ENCODE measurements at regions not wholly inside any gene's neighbourhood (a gene's known extent, or its start where the extent isn't known, plus 50 kb on each side); places are given as distances from the start of the nearest gene placed in this dataset.

DNA sequence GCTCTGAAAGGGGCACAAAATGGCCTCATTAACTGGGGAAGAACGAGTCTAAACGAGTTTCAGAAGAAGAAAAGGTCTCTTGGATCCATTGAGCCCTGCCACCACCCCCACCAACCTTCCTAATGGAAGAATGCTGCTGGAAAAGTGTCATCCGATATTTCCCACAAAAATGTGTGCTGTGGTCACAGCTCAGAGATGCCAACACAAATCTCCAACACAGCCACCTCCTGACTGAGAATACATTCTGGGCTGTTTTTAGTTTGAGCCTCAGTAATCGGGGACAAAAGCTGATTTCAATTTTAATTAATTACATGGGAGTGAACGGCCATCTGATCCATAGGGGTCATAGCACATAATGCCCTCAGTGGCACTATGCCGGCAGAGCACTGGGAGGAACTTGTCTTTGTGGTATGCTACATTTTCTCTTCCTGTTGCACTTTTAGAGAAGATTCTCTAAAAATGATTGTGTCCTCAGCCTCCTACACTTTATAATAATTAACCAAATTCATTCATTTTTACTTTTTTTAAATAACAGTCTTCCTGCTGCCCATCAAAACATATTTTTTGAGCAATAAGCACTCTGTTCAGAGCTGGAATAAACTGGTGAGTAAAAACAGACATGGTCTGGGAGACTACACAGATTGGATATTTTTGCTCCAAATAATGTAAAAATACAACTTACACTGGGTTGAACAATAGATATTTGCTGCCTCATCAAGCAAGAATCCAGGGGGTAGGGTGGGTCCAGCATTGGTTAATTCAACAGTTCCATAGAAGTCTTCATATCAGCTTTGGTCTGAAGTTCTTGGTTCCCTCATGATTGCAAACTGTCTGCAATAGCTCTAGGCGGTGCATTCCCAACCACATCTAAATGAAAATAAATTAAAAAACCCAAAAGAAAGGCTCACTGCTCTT, 143.6 kb upstream of the TMEM170B start:
- DNase-seq (ENCODE audit: low spot score), result no peak
- in situ Hi-C loops (cut with HindIII; ENCODE audit: low sequenced_read_pairs), result no loop called here

DNA sequence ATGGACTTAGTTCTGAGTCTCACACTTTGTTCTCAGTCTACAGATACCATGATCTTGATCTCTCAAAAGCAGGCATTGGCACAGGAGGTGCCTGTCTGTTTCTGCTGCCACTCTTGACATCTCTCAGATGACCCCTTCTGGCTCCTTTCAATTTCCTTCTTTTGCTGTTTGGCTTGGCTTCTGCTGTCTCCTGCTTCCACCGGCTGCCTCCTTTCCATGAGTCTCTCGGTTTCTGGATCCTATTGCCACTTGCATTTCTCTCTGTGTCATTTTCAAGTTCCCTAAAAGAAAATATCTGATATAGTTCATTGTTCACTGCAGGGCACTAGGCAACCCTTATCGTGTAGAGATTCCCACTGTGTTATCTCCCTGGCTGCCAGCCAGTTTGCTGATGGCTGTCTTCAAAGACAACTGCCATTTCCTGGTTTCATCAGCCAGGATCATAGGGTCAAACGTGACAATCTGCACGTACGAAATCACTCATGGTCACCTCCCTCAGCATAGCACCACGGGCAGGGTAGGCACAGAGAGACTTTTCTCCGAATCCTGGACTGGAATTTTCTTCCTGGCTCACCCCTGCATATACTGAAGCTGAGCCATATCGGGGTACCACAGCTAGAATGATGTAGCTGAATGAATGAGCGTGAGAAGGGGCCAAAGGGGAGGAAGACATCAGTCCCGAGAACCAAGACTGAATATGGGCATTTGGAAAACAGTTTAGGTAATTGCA, 144.6 kb upstream of the TMEM170B start:
- no peak for DNase-seq (ENCODE audit: low spot score)
- in situ Hi-C loops (cut with HindIII; ENCODE audit: low sequenced_read_pairs), result no loop called here

DNA sequence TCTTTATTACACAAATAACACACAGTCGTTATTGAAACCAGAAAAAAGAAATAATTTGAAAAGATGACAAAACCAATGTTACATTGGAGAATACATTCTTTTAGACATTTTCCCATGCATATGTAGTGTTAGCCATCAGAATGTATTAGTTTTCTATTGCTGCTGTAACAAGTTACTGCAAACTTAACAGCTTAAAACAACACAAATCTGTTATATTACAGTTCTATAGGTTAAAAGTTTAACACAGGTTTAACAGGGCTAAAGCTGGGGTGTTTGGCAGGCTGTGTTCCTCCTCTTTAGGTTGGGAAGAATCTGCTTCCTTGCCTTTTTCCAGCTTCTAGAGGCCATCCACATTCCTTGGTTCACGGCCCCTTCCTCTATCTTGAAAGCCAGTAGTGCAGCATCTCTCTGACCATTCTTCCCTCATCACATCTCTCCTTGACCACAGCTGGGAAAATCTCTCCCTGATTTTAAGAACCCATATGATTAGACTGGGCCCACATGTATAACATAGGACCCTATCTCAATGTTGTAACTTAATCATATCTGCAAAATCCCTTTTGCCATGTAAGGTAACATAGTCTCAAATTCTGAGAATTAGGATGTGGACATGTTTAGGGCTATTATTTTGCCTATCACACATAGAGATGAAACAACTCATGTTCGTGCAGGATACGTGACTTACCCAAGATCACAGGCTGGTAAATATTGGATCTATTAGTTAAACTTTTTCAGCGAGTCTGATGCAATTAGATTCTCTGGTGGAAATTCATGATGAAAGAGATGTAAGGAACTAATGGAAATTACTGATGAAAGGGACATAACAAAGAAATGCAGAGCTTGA, 145.4 kb upstream of the TMEM170B start:
- no peak for DNase-seq (ENCODE audit: low spot score)
- in situ Hi-C loops (cut with HindIII; ENCODE audit: low sequenced_read_pairs), result no loop called here

DNA sequence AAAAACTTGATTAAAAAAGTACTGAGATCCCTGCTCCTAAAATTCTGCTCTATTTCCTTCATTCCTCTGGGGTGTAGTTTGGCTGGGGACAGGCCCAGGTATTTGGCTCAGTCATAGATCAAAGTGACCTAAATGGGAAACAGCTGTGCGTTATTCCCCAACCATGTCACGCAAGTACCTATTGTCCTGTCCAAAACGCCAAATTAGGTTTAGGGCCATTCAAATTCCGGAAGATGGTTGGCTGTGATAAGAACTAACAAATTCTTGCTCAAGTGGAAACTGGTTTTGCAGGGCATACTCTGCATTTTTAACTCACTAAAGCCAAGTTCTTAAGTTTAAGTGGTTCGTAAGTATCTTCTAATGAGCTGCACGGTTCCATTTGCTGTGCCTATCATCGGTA, 147.6 kb upstream of the TMEM170B start:
- in situ Hi-C loops (cut with HindIII; ENCODE audit: low sequenced_read_pairs), result no loop called here
- DNase-seq (ENCODE audit: low spot score), result no peak

DNA sequence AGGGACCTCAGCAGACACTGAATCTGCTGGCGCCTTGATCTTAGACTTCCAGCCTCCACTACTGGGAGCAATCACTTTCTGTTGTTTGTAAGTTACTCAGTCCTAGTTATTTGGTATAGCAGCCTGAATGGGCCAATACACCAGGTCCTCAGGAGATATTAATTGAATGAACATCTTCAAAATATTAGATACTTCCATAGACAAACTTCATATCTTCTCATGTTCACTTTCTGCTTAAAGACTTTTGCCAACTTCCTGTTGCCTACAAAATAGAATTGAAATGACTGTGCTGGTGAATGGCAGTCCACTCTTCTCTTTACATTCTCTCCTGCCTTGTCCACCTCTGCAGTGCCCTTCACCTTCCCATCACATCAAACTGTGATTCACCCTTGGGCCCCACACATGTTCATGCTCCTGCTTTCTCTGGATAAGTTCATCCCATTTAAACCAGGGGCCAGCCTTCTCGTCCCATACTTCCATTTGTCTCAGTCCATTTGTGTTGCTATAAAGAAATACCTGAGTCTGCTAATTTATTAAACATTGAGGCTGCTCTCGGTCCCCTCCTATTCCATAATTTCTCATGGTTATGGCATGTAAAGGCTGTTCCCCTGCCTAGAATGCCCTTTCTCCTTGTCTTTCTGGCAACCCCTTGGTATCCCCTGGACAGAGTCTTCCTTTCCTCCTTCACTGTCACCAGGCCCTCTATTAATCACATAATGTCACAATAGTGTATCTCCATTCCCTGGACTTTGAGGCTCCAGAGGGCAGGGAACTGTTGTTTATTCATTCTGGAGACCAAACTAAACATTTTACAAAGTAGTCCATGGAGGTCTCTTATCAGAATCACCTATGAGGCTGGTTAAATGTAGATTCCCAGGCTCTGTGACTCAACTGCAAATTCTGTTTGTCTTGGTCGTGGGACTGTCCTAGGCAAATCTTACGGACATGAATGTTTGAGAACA, 148.3 kb upstream of the TMEM170B start:
- in situ Hi-C loops (cut with HindIII; ENCODE audit: low sequenced_read_pairs), result no loop called here
- DNase-seq (ENCODE audit: low spot score), result no peak

DNA sequence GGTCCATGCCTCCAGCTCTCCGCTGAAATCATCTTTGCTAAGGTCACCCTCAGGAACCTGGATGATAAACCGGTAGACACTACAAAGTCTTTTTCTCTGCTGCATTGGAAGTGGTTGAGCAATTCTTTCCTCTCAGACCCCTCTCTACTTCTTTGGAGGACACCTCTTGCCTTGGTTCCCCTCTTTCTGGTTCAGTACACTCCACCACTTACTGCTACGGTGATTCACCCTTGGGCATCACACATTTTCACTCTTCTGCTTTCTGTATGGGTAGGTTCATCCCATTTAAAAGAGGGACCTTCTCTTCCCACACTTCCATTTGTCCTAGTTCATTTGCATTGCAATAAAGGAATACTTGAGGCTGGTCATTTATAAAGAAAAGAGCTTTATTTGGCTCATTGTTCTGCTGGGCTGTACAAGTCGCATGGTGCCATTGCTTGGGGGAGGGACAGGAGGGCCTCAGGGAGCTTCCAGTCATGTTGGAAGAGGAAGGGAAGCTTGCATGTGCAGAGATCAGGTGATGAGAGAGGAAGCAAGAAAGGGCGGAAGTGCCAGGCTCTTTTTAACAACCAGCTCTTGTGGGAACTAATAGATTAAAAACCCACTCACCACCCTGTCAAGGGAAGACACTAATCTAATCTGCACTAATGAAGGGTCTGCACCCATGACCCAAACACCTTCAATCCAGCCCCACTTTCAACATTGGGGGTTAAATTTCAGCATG, 149.7 kb upstream of the TMEM170B start:
- in situ Hi-C loops (cut with HindIII; ENCODE audit: low sequenced_read_pairs), result no loop called here

DNA sequence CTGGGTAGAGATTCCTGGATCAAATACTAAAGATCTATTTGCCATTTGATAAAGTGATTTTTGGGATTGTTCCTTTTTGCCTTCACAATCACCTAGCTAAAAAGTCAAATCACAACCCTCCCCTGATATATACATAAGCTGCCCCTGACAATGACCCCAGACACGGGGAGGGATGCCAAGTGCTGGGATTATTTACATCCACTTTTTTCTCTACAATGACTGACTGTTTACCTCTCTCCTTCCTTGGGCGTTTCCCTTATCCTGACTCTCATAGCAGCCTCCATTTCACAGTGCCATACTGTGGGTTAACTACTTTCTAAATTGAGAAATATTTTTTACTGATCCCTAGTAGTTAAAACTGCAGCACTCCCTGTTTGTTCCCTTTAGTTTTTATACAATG, 150.8 kb upstream of the TMEM170B start:
- in situ Hi-C loops (cut with HindIII; ENCODE audit: low sequenced_read_pairs), result no loop called here
- DNase-seq (ENCODE audit: low spot score), result no peak

More for the DNA sequence above, 149.7 kb upstream of the TMEM170B start:
- no peak for DNase-seq (ENCODE audit: low spot score)

DNA sequence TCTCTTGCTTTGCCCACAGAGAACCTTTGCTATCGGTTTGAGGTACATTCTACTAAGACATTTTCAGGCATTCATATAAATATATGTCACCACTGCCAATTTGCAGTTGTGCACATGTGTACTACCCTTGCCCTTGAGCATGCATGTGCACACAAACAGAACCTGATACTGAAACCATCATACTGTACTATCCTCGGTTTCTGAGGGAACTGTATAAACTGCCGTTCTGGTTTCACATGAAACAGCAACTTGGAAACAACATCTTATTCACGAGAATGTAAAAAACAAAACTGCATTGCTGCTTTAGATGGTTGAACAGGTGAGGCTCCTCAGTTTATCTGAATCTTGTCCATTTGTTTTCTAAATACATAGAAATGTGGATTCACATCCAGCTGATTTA, 151.2 kb upstream of the TMEM170B start:
- in situ Hi-C loops (cut with HindIII; ENCODE audit: low sequenced_read_pairs), result no loop called here
- no peak for DNase-seq (ENCODE audit: low spot score)

DNA sequence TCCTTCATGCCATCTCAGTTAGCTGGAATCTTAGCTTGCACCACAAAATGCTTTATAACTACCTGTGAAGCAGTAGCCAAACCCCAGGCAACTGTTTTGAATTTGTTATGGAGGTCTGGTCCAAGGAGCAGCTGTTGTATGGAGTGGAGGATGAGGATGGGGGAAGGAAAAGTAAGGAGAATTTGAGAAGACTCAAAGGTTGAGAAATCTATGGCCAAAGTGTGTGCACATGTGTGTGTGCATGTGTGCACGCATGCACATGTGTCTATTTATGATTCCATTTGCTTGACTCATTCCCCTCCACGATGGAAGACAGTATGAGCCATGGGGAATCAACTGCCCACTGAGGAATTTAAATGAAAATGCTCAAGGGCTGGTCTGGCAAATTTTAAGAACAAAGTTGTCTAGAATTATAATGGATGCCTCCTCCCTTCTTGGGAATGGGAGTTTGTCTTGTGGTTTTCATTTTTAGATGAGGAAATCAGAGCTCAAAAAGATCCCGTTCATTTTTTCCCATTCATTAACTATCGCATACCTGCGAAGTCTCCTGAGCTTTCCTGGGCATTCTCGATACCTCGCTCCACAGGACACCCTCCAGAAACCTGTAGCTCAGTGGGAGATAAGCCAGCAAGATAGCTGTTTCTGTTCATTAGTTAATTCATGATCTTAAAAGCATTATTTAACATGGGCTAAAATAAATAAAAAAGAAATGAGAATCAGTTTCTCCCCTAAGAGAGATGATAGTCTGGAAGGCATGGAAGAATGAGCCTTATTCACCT, 152.3 kb upstream of the NEDD9 start:
- in situ Hi-C loops (cut with HindIII; ENCODE audit: low sequenced_read_pairs), result no loop called here
- no peak for DNase-seq (ENCODE audit: low spot score)

DNA sequence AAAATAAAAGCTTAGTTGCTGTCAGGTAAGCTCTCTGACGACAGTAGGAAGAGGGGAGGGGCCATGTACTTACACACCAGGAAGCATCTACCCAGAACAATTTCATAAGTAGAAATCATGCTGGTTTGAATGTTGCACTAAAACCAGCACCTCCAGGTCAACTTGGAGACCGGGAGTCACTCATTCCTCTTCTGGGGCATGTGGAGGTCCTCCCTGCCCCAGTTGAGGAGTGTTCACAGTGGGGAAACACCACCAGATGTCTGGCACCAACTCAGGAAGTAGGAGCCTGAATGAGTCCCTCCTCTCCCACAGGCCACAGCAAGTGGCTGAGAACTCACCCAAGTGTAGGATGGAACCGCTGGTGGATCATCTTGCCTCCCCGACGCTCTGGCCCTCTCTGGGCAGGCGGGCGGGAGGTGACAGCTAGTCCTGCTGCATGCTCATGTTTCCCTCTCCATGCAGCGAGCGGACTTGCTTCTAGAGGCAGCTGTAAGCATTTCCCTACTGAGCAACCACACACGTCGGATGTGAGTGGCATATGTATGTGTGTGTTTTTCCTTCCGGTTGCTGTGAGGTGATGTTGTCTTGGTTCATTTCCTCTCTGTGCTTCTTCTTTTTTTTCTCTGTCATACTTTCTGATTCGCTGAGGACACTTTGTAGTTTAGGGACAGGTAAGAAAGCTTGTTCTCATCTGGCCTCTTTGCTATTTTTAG, 149.5 kb upstream of the NEDD9 start:
- no peak for DNase-seq (ENCODE audit: low spot score)
- in situ Hi-C loops (cut with HindIII; ENCODE audit: low sequenced_read_pairs), result no loop called here

DNA sequence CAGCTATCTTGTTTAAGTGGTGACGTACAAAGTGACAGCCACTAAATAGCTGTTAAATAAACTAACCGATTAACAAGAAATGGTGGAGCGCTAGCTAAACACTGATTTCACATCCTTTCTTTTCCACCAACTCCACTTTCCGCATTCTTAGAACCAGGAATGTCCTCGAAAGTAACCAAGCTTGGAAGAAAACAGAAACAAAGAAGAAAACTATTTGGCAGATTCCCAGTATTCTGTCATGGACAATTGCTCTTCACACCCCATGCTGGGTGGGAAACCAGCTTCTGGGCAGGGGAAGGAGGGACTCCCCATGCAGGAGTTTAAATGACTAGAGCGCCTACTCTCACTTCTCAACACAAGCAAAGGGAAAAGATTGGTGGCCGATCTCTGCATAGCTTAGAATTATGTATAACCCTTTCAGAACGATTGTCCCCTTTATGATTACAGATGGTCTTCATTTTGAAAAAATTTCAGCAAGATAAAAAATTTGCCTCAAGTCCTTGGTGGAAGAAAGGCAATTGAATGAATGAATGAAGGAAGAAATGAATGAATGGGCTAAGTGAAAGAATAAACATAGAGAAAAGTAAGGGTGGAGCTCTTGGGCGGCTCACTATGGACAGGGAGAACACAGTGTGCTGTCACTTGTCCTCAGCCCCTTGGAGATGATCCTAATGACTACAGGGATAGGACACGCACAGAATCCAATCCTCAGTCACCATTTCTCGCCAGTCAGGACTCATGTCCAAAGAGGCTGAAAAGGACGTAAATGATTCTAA, 148.7 kb upstream of the NEDD9 start:
- DNase-seq (ENCODE audit: low spot score), result no peak
- in situ Hi-C loops (cut with HindIII; ENCODE audit: low sequenced_read_pairs), result no loop called here

DNA sequence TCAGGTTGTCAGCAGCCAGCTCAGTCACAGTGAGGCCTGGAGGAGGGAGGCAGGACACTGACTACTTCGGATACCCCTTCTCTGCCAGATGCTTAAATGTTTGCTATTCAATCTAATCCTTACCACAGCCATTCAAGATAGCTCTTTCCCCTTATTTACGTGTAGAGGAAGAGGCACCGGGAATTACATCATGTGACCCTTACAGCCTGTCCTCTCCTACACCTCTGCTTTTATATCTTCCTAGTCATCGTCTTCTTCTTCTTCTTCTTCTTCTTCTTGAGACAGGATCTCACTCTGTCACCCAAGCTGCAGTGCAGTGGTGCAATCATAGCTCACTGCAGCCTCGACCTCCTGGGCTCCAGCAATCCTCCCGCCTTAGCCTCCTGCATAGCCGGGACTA, 148.1 kb upstream of the NEDD9 start:
- no peak for DNase-seq (ENCODE audit: low spot score)
- in situ Hi-C loops (cut with HindIII; ENCODE audit: low sequenced_read_pairs), result no loop called here

DNA sequence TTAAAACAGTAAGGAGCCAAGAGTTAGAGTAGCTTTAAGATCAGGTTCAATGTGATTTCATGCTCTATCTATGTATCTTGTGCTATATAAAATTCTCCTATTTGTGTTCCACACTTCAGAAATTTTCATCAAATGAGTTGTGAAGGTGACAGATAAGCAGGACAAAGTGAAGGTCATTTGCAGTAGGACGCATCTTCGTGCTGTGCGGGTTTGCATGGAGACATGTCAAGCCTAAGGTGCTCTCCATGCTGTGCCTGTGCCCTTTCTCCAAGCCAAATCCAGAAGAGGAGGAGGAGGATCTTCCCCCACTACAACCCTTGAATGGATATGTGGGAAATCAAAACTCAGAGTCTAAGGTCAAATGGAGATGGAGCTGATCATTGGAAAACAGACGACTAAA, 147.3 kb upstream of the NEDD9 start:
- in situ Hi-C loops (cut with HindIII; ENCODE audit: low sequenced_read_pairs), result no loop called here

DNA sequence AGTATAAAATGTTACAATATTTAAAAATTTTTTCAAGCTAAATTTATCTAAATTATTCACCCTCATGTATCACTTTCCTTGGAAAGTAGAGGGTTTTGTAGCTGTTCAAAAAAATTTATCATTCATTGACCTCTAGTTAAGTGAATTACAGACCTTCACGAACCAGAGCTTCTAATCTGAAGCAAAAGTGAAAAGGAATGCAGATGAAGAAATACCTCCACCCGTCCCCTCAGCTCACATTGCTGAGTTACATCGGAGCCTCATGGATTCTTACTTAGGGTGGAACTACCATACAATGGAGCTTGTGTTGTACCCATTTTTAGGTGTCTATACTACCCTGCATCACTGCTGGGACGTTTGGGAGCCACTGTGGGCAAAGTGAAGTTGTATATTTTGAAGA, 146.2 kb upstream of the NEDD9 start:
- no peak for DNase-seq (ENCODE audit: low spot score)
- in situ Hi-C loops (cut with HindIII; ENCODE audit: low sequenced_read_pairs), result no loop called here

More for the DNA sequence above, 147.3 kb upstream of the NEDD9 start:
- no peak for DNase-seq (ENCODE audit: low spot score)

DNA sequence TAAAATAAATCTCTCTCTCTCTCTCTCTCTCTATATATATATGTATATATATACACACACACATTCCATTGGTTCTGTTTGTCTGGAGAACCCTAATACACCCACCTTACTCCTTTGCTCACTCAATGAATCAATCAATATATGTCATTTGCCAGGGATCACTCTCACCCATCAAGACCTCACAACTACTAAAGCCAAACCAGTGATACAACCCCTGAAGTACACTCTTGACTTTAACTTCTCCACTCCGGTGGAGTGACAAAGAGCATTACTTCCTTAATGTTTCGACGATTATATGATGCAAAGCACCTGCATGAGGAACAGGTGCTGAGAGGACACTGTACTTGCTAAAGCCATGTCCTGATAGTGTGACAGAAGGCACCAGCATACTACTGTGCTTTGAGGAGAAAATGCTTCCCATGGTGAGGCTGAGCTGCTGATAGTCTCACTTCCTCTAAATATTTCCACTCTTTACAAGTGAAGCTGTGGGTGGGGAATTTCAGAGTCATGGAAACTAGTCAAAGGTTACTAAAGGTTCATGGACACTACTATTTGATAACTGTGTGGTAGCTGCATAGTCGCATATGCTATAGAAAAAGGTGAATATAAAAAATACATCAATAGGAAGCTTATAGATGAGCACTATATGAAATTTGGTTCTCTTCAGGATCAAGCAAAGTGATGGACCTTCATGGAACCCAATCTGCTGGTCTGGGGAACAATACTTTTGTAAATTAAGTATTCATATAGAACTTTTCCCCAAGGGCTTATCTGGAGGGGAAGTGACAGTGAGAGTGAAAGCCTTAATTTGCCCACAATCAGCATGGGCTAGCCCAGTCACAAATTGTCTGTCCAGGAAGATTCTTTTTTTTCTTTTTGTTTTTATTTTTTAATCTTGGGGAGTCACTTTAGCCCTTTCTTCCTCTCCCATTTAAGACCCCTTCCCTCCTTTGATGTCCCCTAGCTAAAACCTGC, 141.9 kb upstream of the NEDD9 start:
- DNase-seq (ENCODE audit: low spot score), result no peak
- in situ Hi-C loops (cut with HindIII; ENCODE audit: low sequenced_read_pairs), result no loop called here

Measured in G401 (cell line).